ENCODE measurements at regions not wholly inside any gene's neighbourhood (a gene's known extent, or its start where the extent isn't known, plus 50 kb on each side); places are given as distances from the start of the nearest gene placed in this dataset.

DNA sequence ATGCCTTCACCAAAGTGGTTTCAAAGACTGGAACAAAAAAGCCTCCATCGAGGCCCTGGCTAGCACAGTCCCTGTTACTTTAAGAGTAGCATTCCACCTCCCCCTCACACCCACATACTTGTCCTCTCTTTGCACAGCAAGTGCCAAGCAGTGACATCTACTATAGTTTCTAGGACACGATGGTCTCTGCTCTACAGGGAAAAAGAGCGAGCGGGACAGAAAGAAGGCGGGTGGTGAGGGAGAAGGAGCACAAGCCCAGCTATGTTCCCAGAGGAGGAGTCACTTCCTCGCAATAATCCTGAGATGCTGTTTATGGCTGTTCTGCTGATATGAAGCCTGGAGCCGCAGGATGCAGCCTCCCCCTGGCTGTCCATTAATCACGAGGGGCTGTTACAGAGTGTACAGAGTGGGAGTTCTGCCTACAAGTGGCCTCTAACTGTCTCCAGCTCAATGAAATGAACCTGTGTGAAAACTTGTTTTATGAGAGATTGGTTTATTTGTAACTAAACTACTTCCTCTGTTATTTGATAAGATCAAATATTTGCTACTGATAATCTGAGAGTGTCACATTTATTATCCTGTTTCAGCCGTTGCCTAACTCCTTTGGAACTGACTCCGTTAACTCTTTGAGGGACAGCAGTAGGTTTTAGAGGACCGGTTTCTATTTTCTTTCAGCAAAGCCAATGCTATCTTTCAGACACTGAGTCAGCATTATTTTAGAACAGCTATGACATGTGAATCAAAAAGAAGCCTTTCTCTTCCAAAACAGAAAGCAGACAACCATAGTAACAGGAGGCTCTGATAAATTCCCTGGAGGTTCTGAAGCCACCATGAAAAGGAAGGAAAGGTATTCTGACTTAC lies 208.0 kb downstream of the SPRY2 start:
- DNase-seq (ENCODE audit: low read depth, low spot score) = no peak

DNA sequence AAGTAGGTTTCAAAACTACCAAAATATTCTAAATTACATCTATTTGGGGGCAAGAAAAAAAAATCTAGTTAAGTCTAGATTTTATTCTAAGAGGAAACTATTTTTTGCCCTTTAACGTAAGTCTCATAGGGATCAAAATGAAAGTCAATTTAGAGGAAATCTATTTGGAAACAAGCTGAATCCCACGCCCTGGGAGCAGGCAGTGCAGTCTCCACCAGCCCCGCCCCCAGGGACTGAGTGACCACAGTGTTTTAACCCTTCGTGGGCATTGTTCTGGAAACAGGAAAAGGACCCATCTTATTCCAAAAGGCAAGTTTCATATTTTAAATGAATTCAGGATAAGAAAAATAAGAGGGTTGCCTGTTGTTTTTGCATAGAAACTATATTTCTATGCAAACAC lies 209.7 kb downstream of the SPRY2 start:
- DNase-seq (ENCODE audit: low read depth, low spot score) = no peak

DNA sequence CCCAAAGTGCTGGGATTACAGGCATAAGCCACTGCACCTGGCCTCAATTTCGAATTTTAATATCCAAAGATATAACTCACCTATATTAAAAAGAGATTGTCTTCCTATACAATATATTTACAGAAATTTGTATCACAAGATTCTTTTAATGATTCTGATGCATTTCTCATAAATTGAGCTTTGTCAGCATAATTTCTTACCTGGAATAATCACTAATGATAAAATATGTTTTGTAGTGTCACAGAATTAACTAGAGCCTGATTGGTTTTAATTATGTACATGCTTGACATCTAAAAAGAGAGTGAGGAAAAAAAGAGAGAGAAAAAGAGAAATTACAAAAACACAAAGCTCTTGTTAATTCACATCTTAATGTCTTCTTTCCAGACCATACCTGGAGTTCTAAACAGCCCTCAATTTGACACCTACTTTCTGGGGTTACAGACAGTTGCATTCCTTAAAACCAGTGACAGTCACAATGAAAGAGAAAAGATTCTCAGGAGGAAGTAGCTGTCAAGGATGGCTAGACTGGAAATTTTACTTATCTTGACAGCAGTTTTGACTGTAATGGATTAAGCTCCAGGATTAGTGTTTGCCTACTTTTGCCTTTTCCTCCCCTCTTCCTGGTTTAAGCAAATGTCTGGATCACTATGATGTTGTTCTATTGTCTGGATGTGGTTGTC lies 214.4 kb downstream of the SPRY2 start:
- DNase-seq (ENCODE audit: low read depth, low spot score) = no peak

GRCh38 chr13:80123945-80124344 lies 217.0 kb downstream of the SPRY2 start:
- no peak for DNase-seq (ENCODE audit: low read depth, low spot score)

DNA sequence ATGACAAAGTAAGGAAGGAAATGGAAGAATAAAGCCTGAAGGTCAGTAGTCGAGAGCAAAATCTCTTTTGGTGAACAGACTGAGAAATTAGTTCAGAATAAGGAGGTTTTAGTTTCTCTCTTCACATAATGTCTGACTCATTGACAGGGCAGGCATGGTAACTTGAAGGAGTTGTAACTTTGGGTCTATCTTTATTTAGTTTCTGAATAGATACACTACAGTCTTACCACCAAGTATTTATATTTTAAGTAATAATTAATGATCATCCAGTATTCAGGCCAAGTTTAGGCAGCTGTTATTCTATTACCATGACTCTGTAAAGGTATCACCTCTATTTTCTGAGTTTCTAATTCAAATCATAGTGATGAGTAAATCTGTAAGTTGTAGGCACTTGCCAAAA lies 219.9 kb downstream of the SPRY2 start:
- no peak for DNase-seq (ENCODE audit: low read depth, low spot score)

DNA sequence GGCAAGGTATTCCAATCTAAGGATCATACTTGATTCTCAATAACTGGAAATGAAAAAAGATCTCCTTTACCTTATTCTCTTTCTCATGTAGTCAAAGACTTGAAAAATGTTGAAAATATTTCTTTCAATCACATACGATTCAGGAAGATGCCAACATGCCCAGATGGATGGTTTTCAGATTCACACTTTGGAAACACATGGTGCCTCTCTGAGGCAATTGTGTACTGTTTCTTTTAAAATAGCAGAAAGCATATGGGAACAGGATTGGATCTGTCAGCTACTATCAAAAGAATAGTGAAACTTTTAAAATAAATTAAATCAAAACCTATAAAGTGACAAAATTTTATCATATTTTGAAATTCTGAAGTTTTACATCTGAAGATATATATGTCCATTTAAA lies 222.4 kb downstream of the SPRY2 start:
- DNase-seq (ENCODE audit: low read depth, low spot score) = no peak

GRCh38 chr13:80118099-80118498 lies 222.8 kb downstream of the SPRY2 start:
- DNase-seq (ENCODE audit: low read depth, low spot score) = no peak

GRCh38 chr13:80117515-80117914 lies 223.4 kb downstream of the SPRY2 start:
- no peak for DNase-seq (ENCODE audit: low read depth, low spot score)

- DNase-seq (ENCODE audit: low read depth, low spot score) = no peak
Observed at GRCh38 chr13:80116107-80116506, 224.8 kb downstream of the SPRY2 start.

DNA sequence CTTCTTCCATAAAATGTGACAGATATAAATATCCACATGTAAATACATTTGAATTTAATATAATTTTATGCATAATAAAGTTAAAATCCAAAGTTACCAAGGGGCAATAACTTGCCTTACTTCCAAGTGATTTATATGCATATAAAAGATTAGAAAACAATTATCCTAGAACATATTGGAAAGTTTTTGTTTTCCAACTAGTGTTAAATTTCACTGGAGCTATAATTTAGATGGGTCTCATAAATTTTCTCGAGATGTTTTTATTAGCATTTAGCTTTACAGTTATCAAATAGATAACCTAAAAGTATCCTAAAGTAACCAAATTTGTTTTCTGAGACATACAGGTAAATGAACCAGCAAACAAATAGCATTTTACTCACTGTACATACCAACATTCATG lies 225.3 kb downstream of the SPRY2 start:
- no peak for DNase-seq (ENCODE audit: low read depth, low spot score)

GRCh38 chr13:80113714-80114454 lies 227.0 kb downstream of the SPRY2 start:
- DNase-seq (ENCODE audit: low read depth, low spot score) = no peak

- no peak for DNase-seq (ENCODE audit: low read depth, low spot score)
Observed at GRCh38 chr13:80109303-80109702, 231.6 kb downstream of the SPRY2 start.

GRCh38 chr13:80105350-80105749 lies 235.6 kb downstream of the SPRY2 start:
- no peak for DNase-seq (ENCODE audit: low read depth, low spot score)

- DNase-seq (ENCODE audit: low read depth, low spot score) = no peak
Observed at GRCh38 chr13:80101040-80101439, 239.9 kb downstream of the SPRY2 start.

DNA sequence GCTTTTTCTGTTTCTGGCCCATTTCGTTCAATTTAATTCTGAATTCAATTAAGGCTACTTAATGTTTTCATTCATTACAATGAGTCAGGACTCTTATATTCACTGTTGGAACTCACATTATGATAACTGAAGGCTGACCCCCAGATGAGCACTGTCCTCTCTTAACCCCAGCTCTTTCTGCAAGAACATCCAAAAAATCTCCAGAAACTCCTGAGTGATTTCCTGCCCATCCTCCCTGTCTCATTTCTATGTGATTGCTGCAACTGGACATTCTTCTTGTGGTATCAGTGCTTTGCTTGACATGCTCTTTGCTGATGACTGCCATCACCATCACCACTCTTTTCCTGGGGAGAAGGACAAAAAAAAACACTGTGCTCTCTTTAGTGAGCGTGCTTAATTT lies 240.3 kb downstream of the SPRY2 start:
- DNase-seq (ENCODE audit: low read depth, low spot score) = peak; percentile 12

- DNase-seq (ENCODE audit: low read depth, low spot score) = no peak
Observed at GRCh38 chr13:80097561-80097960, 243.4 kb downstream of the SPRY2 start.

DNA sequence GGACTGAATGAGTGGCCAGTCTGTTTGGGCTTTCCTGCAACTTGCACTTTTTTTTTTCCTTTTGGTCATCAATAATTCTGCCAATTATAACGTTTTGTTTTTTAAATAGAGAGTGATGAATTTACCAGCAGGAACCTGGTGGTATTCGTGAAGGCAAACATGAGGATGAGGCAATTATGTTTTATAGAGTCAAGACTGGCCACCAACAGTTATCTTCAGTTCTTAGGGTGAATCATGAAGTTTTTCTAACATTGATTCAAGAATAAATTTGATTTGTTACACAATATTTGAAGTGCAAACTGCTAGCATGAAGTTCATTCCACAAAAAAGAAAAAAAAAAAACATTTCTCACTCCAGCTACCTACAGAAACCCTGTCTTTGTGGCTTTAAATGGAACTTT lies 244.5 kb downstream of the SPRY2 start:
- DNase-seq (ENCODE audit: low read depth, low spot score) = no peak

DNA sequence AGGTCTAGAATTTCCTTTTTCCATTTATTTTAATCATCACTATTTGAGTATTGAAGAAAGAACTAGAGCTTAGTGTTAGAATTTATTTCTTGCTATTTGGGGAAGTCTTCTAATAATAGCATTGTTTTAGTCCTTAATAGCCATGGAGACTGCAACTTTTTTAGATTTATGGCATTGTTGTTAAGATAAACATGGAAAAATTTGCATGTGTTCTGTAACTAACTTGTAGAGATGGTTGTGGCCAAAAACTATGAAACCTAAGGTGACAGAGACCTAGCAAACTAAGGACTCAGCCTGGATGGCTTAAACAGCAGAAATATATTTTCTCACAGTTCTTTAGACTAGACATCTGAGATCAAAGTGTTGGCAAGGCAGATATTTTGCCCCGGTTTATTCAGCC lies 246.4 kb downstream of the SPRY2 start:
- no peak for DNase-seq (ENCODE audit: low read depth, low spot score)

DNA sequence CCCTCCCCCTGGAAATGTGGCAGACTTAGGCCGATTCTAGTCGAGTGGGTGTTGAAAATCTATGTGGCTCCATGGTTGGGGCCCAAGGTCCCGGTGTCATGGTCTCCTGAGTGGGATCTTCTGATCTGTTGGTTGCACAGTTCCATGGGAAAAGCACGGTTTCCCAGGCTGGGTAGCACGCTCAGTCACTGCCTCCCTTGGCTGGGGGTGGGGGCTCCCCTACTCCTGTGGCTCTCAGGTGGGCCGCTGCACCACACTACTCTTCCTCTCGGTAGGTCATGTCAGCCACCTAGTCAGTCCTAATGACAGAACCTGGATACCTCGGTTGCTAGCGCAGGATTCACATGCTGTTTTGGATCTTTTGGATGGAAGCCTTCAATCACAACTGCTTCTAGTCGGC lies 247.0 kb downstream of the SPRY2 start:
- no peak for DNase-seq (ENCODE audit: low read depth, low spot score)

- DNase-seq (ENCODE audit: low read depth, low spot score) = no peak
Observed at GRCh38 chr13:80086304-80086721, 254.6 kb downstream of the SPRY2 start.

- peak; percentile 16 for DNase-seq (ENCODE audit: low read depth, low spot score)
Observed at GRCh38 chr13:80083853-80084676, 256.9 kb downstream of the SPRY2 start.

Data from brain pericyte (primary cell).